Activated naive CD4-positive, alpha-beta T cell treated with anti-CD3 and anti-CD28 coated beads, Interleukin-2, amount 50 U/mL, for 72 hours (primary cell): ENCODE measurements at regions not wholly inside any gene's neighbourhood (a gene's known extent, or its start where the extent isn't known, plus 50 kb on each side); places are given as distances from the start of the nearest gene placed in this dataset.
"Not testable (repeated sequence)": the region's sequence is repeated elsewhere in the genome, so short reads cannot be mapped to it uniquely, and the experiment has no call there.

Source experiments
- ATAC-seq, 2 donors: fragments of 150-1000 bp; cut with Tn5 transposase; 2 replicates each; pipeline ENCODE4 v1.10.0; 2021; ENCODE audit warnings: mild to moderate bottlenecking in 2 of 2, moderate library complexity in 2 of 2
- DNase-seq, 2 donors: peaks; one replicate each; pipeline ENCODE4 v3.0.0; 2021 to 2022; ENCODE audit warnings: low spot score in 2 of 2
- H3K27ac Mint-ChIP-seq, 2 donors: one replicate each; pipeline ENCODE4 v1.8.0; 2022; ENCODE audit warnings: mild to moderate bottlenecking in 2 of 2, mixed read lengths in 2 of 2
- H3K36me3 Mint-ChIP-seq, 2 donors: one replicate each; pipeline ENCODE4 v1.8.0; 2022; ENCODE audit warnings: mixed read lengths in 2 of 2
- H3K9me3 Mint-ChIP-seq, 2 donors: one replicate each; pipeline ENCODE4 v1.8.0; 2022; ENCODE audit warnings: mixed read lengths in 2 of 2

- ATAC-seq (no peak), DNase-seq (no peak)
- no peak overlapping the region for H3K27ac Mint-ChIP-seq
- no peaks in the 10 kb centered on the region for H3K9me3 Mint-ChIP-seq
- no peaks in the 10 kb centered on the region for H3K36me3 Mint-ChIP-seq
These were observed 234.4 kb upstream of the MYO3A start for GRCh38 chr10:25699631-25700030.

GRCh38 chr10:25701652-25702051 is 232.4 kb upstream of the MYO3A start:
- DNase-seq, result no peak
- H3K36me3 Mint-ChIP-seq, result no peaks in the 10 kb centered on the region
- H3K9me3 Mint-ChIP-seq, result no peaks in the 10 kb centered on the region
- H3K27ac Mint-ChIP-seq, result no peak overlapping the region
- ATAC-seq, result no peak

GRCh38 chr10:25704622-25705021 is 229.4 kb upstream of the MYO3A start:
- DNase-seq (no peak), ATAC-seq (no peak)
- H3K27ac Mint-ChIP-seq, result no peak overlapping the region
- H3K9me3 Mint-ChIP-seq, result no peaks in the 10 kb centered on the region
- H3K36me3 Mint-ChIP-seq, result no peaks in the 10 kb centered on the region

- no peak overlapping the region for H3K27ac Mint-ChIP-seq
- ATAC-seq, result no peak
- H3K36me3 Mint-ChIP-seq, result no peaks in the 10 kb centered on the region
- no peaks in the 10 kb centered on the region for H3K9me3 Mint-ChIP-seq
- DNase-seq, result no peak
These were observed 226.5 kb upstream of the MYO3A start for GRCh38 chr10:25707572-25707971.

- ATAC-seq, result no peak
- no peak overlapping the region for H3K27ac Mint-ChIP-seq
- no peaks in the 10 kb centered on the region for H3K9me3 Mint-ChIP-seq
These were observed 225.9 kb upstream of the MYO3A start for GRCh38 chr10:25707976-25708671.

GRCh38 chr10:25713894-25714240 is 220.2 kb upstream of the MYO3A start:
- Mint-ChIP-seq H3K9me3 (no peaks in the 10 kb centered on the region), H3K27ac (no peak overlapping the region), H3K36me3 (no peaks in the 10 kb centered on the region)
- no peak for DNase-seq
- ATAC-seq, result no peak

More at GRCh38 chr10:25707976-25708671, 225.9 kb upstream of the MYO3A start:
- no peaks in the 10 kb centered on the region for H3K36me3 Mint-ChIP-seq
- no peak for DNase-seq

GRCh38 chr10:25724241-25724640 is 209.8 kb upstream of the MYO3A start:
- no peaks in the 10 kb centered on the region for H3K9me3 Mint-ChIP-seq
- no peak overlapping the region for H3K27ac Mint-ChIP-seq
- no peak for ATAC-seq
- no peak for DNase-seq
- H3K36me3 Mint-ChIP-seq, result no peaks in the 10 kb centered on the region

GRCh38 chr10:25725917-25726716 is 207.9 kb upstream of the MYO3A start:
- Mint-ChIP-seq H3K36me3 (no peaks in the 10 kb centered on the region), H3K9me3 (no peaks in the 10 kb centered on the region), H3K27ac (no peak overlapping the region)
- no peak for ATAC-seq
- DNase-seq, result peak in 1 of 2 donors; percentile 22

GRCh38 chr10:25738776-25739175 is 195.3 kb upstream of the MYO3A start:
- DNase-seq, result no peak
- Mint-ChIP-seq H3K9me3 (peaks cover 0 to 3% of the 10 kb centered on the region in 2 donors), H3K27ac (no peak overlapping the region), H3K36me3 (no peaks in the 10 kb centered on the region)
- ATAC-seq, result no peak

GRCh38 chr10:25743832-25744231 is 190.2 kb upstream of the MYO3A start:
- H3K27ac Mint-ChIP-seq, result no peak overlapping the region
- no peak for DNase-seq
- no peaks in the 10 kb centered on the region for H3K36me3 Mint-ChIP-seq
- ATAC-seq, result no peak
- no peaks in the 10 kb centered on the region for H3K9me3 Mint-ChIP-seq

- no peak for DNase-seq
- no peaks in the 10 kb centered on the region for H3K9me3 Mint-ChIP-seq
- ATAC-seq, result no peak
- no peaks in the 10 kb centered on the region for H3K36me3 Mint-ChIP-seq
- no peak overlapping the region for H3K27ac Mint-ChIP-seq
These were observed 189.5 kb upstream of the MYO3A start for GRCh38 chr10:25744574-25744973.

GRCh38 chr10:25745976-25746375 is 188.1 kb upstream of the MYO3A start:
- no peaks in the 10 kb centered on the region for H3K36me3 Mint-ChIP-seq
- no peaks in the 10 kb centered on the region for H3K9me3 Mint-ChIP-seq
- DNase-seq (no peak), ATAC-seq (no peak)
- H3K27ac Mint-ChIP-seq, result no peak overlapping the region

GRCh38 chr10:25747084-25747483 is 186.9 kb upstream of the MYO3A start:
- DNase-seq (no peak), ATAC-seq (no peak)
- no peaks in the 10 kb centered on the region for H3K36me3 Mint-ChIP-seq
- H3K27ac Mint-ChIP-seq, result no peak overlapping the region
- no peaks in the 10 kb centered on the region for H3K9me3 Mint-ChIP-seq

- DNase-seq, result no peak
- H3K9me3 Mint-ChIP-seq, result no peaks in the 10 kb centered on the region
- no peak overlapping the region for H3K27ac Mint-ChIP-seq
- H3K36me3 Mint-ChIP-seq, result no peaks in the 10 kb centered on the region
- no peak for ATAC-seq
These were observed 185.5 kb upstream of the MYO3A start for GRCh38 chr10:25748509-25748908.

GRCh38 chr10:25753776-25754175 is 180.3 kb upstream of the MYO3A start:
- ATAC-seq (no peak), DNase-seq (no peak)
- Mint-ChIP-seq H3K9me3 (no peaks in the 10 kb centered on the region), H3K27ac (no peak overlapping the region), H3K36me3 (no peaks in the 10 kb centered on the region)

- not testable (repeated sequence) for ATAC-seq, H3K27ac Mint-ChIP-seq, H3K9me3 Mint-ChIP-seq, H3K36me3 Mint-ChIP-seq, DNase-seq
These were observed 178.2 kb upstream of the MYO3A start for GRCh38 chr10:25755874-25756273.

GRCh38 chr10:25756784-25757183 is 177.2 kb upstream of the MYO3A start:
- ATAC-seq (no peak), DNase-seq (no peak)
- no peak overlapping the region for H3K27ac Mint-ChIP-seq
- no peaks in the 10 kb centered on the region for H3K9me3 Mint-ChIP-seq
- H3K36me3 Mint-ChIP-seq, result no peaks in the 10 kb centered on the region

- Mint-ChIP-seq H3K9me3 (no peaks in the 10 kb centered on the region), H3K36me3 (no peaks in the 10 kb centered on the region), H3K27ac (no peak overlapping the region)
- no peak for ATAC-seq
- DNase-seq, result no peak
These were observed 176.0 kb upstream of the MYO3A start for GRCh38 chr10:25758041-25758457.
